ENCODE measurements at regions not wholly inside any gene's neighbourhood (a gene's known extent, or its start where the extent isn't known, plus 50 kb on each side); places are given as distances from the start of the nearest gene placed in this dataset.

- Histone ChIP-seq H3K27me3 (ENCODE audit: insufficient read depth, low read length) (peaks cover 5% of the 10 kb centered on the region; the same call in 1 of the 2 replicates), H3K79me2 (ENCODE audit: insufficient read depth, low read length) (no peaks in the 10 kb centered on the region), H3K36me3 (ENCODE audit: control insufficient read depth in 1 of 2, insufficient read depth in 2 of 2, low read length in 2 of 2) (no peaks in the 10 kb centered on the region), H3K4me3 (replicated peaks in 1 of 2; ENCODE audit: low read depth in 1 of 2, low read length in 2 of 2) (no peak overlapping the region), H3K4me2 (ENCODE audit: low read length) (no peak overlapping the region), H3K9me2 (ENCODE audit: insufficient read depth) (no peaks in the 10 kb centered on the region), H2AFZ (ENCODE audit: low read depth, low read length, poor library complexity, severe bottlenecking) (no peak overlapping the region), H3K9me3 (ENCODE audit: control insufficient read depth in 1 of 2, insufficient read depth in 1 of 2, low read depth in 1 of 2, low read length in 2 of 2) (no peaks in the 10 kb centered on the region), H3K9ac (ENCODE audit: low read length) (no peak overlapping the region), H3K27ac (ENCODE audit: low read depth, low read length) (no peak overlapping the region), H3K4me1 (ENCODE audit: control insufficient read depth in 1 of 2, insufficient read depth in 2 of 2, low read length in 2 of 2) (no peaks in the 10 kb centered on the region), H4K20me1 (ENCODE audit: insufficient read depth) (no peaks in the 10 kb centered on the region)
- intact Hi-C loops (cut with micrococcal nuclease), result no loop called here
- ChIA-PET POLR2A (no interaction called here), CTCF (no interaction called here), RAD21 (ENCODE audit: low non-redundant PET in 1 of 2, low total read pairs in 2 of 2, uncharacterized antibody in 2 of 2, unreplicated experiment in 2 of 2) (no interaction called here)
- TF ChIP-seq JUND (IDR thresholded peaks at IDR 0.05), result no peak
- TF ChIP-seq POLR2A (IDR thresholded peaks at IDR 0.05; ENCODE audit: borderline replicate concordance, extremely low read depth, insufficient read depth, insufficient read length), result no peak
- TF ChIP-seq CTCF (IDR thresholded peaks at IDR 0.05 in 2 of 3, conservative IDR thresholded peaks at IDR 0.05 in 1 of 3; ENCODE audit: borderline replicate concordance in 1 of 3, insufficient read depth in 1 of 3, low read depth in 2 of 3, low read length in 2 of 3), result no peak
- TF ChIP-seq TCF7L2 (IDR thresholded peaks at IDR 0.05; ENCODE audit: borderline replicate concordance, extremely low read depth, insufficient read depth, insufficient read length), result no peak
- TF ChIP-seq CEBPB (IDR thresholded peaks at IDR 0.05; ENCODE audit: low read depth), result no peak
- no peak for TF ChIP-seq YY1 (IDR thresholded peaks at IDR 0.05; ENCODE audit: extremely low read depth, insufficient replicate concordance, low read depth, low read length)
- no peak for TF ChIP-seq REST (IDR thresholded peaks at IDR 0.05; ENCODE audit: low read depth)
- TF ChIP-seq POLR2AphosphoS5 (IDR thresholded peaks at IDR 0.05; ENCODE audit: low read depth, low read length), result no peak
- no peak for TF ChIP-seq ZFX (IDR thresholded peaks at IDR 0.05)
- TF ChIP-seq CBX3 (IDR thresholded peaks at IDR 0.05; ENCODE audit: low read depth), result no peak
- no peak for TF ChIP-seq EGR1 (IDR thresholded peaks at IDR 0.05; ENCODE audit: low read depth)
- TF ChIP-seq ATF3 (IDR thresholded peaks at IDR 0.05), result no peak
- TF ChIP-seq EZH2phosphoT487 (IDR thresholded peaks at IDR 0.05; ENCODE audit: borderline replicate concordance), result no peak
- no peak for TF ChIP-seq ELF1 (IDR thresholded peaks at IDR 0.05; ENCODE audit: borderline replicate concordance, low read depth)
- TF ChIP-seq ZNF274 (IDR thresholded peaks at IDR 0.05; ENCODE audit: low read depth, low read length), result no peak
- BruUV-seq (replicated peaks), result no TSS peak
- ATAC-seq, result no peak
- DNase-seq (ENCODE audit: low read depth, low spot score), result no peak
Measured at GRCh38 chr9:16258708-16259107, 611.8 kb downstream of the BNC2 start.
